ENCODE measurements at regions not wholly inside any gene's neighbourhood (a gene's known extent, or its start where the extent isn't known, plus 50 kb on each side); places are given as distances from the start of the nearest gene placed in this dataset.

GRCh38 chr2:220162320-220162719 lies 534.9 kb downstream of the SLC4A3 start:
- Histone ChIP-seq H3K9ac (ENCODE audit: insufficient read depth, low read depth, low read length) (no peak overlapping the region), H3K4me1 (ENCODE audit: insufficient read depth, low read length) (no peaks in the 10 kb centered on the region), H4K20me1 (ENCODE audit: insufficient read depth, low read length) (no peaks in the 10 kb centered on the region), H3K79me2 (ENCODE audit: insufficient read depth, low read length) (no peaks in the 10 kb centered on the region), H3K27me3 (ENCODE audit: control insufficient read depth in 1 of 2, insufficient read depth in 2 of 2, low read length in 2 of 2) (no peaks in the 10 kb centered on the region), H3K9me3 (ENCODE audit: low read length) (no peaks in the 10 kb centered on the region), H3K4me3 (replicated peaks in 1 of 3; ENCODE audit: insufficient read depth in 1 of 3, low read depth in 2 of 3, low read length in 3 of 3) (no peak overlapping the region), H2AFZ (ENCODE audit: low read length) (no peak overlapping the region), H3K27ac (ENCODE audit: extremely low read length, insufficient read depth, low read length) (no peak overlapping the region), H3K4me2 (ENCODE audit: low read depth, low read length) (no peak overlapping the region), H3K36me3 (replicated peaks in 1 of 2; ENCODE audit: control insufficient read depth in 1 of 2, insufficient read depth in 2 of 2, low read length in 2 of 2) (no peaks in the 10 kb centered on the region)
- WGBS (ENCODE audit: low lambda C conversion rate): 0% methylated on average over 1 of the region's 1 CpG
- ATAC-seq (no peak), FAIRE-seq (no peak), DNase-seq (ENCODE audit: low spot score) (no peak)
- POLR2A ChIA-PET: no interaction called here
- TF ChIP-seq RXRA (CRISPR knock-in tag; IDR thresholded peaks at IDR 0.05): no peak
- no peak for TF ChIP-seq RBM39 (IDR thresholded peaks at IDR 0.05; ENCODE audit: low read depth, low read length, poor library complexity, severe bottlenecking)
- no peak for TF ChIP-seq GFI1 (CRISPR knock-in tag; IDR thresholded peaks at IDR 0.05; ENCODE audit: borderline replicate concordance)
- TF ChIP-seq KLF15 (CRISPR knock-in tag; IDR thresholded peaks at IDR 0.05; ENCODE audit: borderline replicate concordance): no peak
- no TSS peak for BruUV-seq (replicated peaks)
- in situ Hi-C loops (cut with HindIII; ENCODE audit: extremely low pct_ligation_motif_present, low pct_unique_long_range_greater_than_20kb) (loop anchor here (25.0 kb wide), 1 partner anchor 1400 kb away; the partner anchor contains the start of gene EPHA4), intact Hi-C loops (cut with micrococcal nuclease; ENCODE audit: unreplicated experiment) (no loop called here)
- CTCF ChIA-PET (ENCODE audit: low intra/inter-chr PET ratio, low total read pairs): no interaction called here

DNA sequence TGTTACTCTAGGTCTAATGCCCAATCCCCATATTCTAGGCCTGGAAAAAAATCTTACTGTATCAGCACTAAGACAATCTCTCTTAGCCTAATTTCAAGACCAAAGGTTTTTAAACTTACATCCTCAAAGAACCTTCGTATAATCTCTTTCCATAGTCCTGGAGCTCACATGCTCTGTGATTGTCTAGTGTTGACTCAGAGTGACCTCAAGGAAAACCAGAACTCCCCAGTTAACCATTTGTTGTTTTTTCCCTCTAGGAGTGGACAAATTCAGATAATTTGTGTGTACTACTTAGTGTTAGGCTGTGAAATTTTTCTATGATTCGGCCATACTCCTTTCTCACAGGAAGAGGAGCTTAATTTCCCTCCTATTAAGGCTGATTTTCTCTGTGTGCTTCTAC lies 536.1 kb downstream of the SLC4A3 start:
- Histone ChIP-seq H3K4me1 (ENCODE audit: insufficient read depth, low read length) (no peaks in the 10 kb centered on the region), H3K4me3 (replicated peaks in 1 of 3; ENCODE audit: insufficient read depth in 1 of 3, low read depth in 2 of 3, low read length in 3 of 3) (no peak overlapping the region), H3K36me3 (replicated peaks in 1 of 2; ENCODE audit: control insufficient read depth in 1 of 2, insufficient read depth in 2 of 2, low read length in 2 of 2) (no peaks in the 10 kb centered on the region), H3K79me2 (ENCODE audit: insufficient read depth, low read length) (no peaks in the 10 kb centered on the region), H3K4me2 (ENCODE audit: low read depth, low read length) (no peak overlapping the region), H3K9me3 (ENCODE audit: low read length) (no peaks in the 10 kb centered on the region), H2AFZ (ENCODE audit: low read length) (no peak overlapping the region), H4K20me1 (ENCODE audit: insufficient read depth, low read length) (no peaks in the 10 kb centered on the region), H3K27ac (ENCODE audit: extremely low read length, insufficient read depth, low read length) (no peak overlapping the region), H3K27me3 (ENCODE audit: control insufficient read depth in 1 of 2, insufficient read depth in 2 of 2, low read length in 2 of 2) (no peaks in the 10 kb centered on the region), H3K9ac (ENCODE audit: insufficient read depth, low read depth, low read length) (no peak overlapping the region)
- FAIRE-seq (no peak), ATAC-seq (no peak), DNase-seq (ENCODE audit: low spot score) (no peak)
- intact Hi-C loops (cut with micrococcal nuclease; ENCODE audit: unreplicated experiment): no loop called here
- in situ Hi-C loops (cut with HindIII; ENCODE audit: extremely low pct_ligation_motif_present, low pct_unique_long_range_greater_than_20kb): loop anchor here (25.0 kb wide), 1 partner anchor 1399 kb away; the partner anchor contains the start of gene EPHA4
- ChIA-PET CTCF (ENCODE audit: low intra/inter-chr PET ratio, low total read pairs) (no interaction called here), POLR2A (no interaction called here)
- WGBS (ENCODE audit: low lambda C conversion rate): 0% methylated on average over 2 of the region's 2 CpGs
- no TSS peak for BruUV-seq (replicated peaks)
- TF ChIP-seq SIN3A (IDR thresholded peaks at IDR 0.05; ENCODE audit: borderline replicate concordance, low read depth, low read length) (no peak), CAMTA2 (CRISPR knock-in tag; IDR thresholded peaks at IDR 0.05; ENCODE audit: borderline replicate concordance) (no peak), ZNF274 (CRISPR knock-in tag; IDR thresholded peaks at IDR 0.05) (no peak), HCFC1 (IDR thresholded peaks at IDR 0.05; ENCODE audit: low read depth, low read length) (no peak), MEIS1 (CRISPR knock-in tag; IDR thresholded peaks at IDR 0.05; ENCODE audit: borderline replicate concordance) (no peak), ZNF546 (CRISPR knock-in tag; conservative IDR thresholded peaks at IDR 0.05) (no peak), ZNF629 (CRISPR knock-in tag; conservative IDR thresholded peaks at IDR 0.05) (no peak), MTF1 (CRISPR knock-in tag; IDR thresholded peaks at IDR 0.05) (no peak)
- TF ChIP-seq, protein P1, sequence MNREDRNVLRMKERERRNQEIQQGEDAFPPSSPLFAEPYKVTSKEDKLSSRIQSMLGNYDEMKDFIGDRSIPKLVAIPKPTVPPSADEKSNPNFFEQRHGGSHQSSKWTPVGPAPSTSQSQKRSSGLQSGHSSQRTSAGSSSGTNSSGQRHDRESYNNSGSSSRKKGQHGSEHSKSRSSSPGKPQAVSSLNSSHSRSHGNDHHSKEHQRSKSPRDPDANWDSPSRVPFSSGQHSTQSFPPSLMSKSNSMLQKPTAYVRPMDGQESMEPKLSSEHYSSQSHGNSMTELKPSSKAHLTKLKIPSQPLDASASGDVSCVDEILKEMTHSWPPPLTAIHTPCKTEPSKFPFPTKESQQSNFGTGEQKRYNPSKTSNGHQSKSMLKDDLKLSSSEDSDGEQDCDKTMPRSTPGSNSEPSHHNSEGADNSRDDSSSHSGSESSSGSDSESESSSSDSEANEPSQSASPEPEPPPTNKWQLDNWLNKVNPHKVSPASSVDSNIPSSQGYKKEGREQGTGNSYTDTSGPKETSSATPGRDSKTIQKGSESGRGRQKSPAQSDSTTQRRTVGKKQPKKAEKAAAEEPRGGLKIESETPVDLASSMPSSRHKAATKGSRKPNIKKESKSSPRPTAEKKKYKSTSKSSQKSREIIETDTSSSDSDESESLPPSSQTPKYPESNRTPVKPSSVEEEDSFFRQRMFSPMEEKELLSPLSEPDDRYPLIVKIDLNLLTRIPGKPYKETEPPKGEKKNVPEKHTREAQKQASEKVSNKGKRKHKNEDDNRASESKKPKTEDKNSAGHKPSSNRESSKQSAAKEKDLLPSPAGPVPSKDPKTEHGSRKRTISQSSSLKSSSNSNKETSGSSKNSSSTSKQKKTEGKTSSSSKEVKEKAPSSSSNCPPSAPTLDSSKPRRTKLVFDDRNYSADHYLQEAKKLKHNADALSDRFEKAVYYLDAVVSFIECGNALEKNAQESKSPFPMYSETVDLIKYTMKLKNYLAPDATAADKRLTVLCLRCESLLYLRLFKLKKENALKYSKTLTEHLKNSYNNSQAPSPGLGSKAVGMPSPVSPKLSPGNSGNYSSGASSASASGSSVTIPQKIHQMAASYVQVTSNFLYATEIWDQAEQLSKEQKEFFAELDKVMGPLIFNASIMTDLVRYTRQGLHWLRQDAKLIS (CRISPR knock-in tag; IDR thresholded peaks at IDR 0.05): no peak
